HG03460 (cell line): ENCODE measurements at regions not wholly inside any gene's neighbourhood (a gene's known extent, or its start where the extent isn't known, plus 50 kb on each side); places are given as distances from the start of the nearest gene placed in this dataset.
"Not testable (repeated sequence)": the region's sequence is repeated elsewhere in the genome, so short reads cannot be mapped to it uniquely, and the experiment has no call there.

ENCODE experiments used
- ATAC-seq: cut with Tn5 transposase; IDR thresholded peaks from one replicate; pipeline ENCODE4 v1.9.1; 2021; ENCODE audit not compliant: unreplicated experiment

GRCh38 chr21:27323331-27323730 lies 356.4 kb upstream of the ADAMTS5 start:
- no peak for ATAC-seq

- ATAC-seq, result no peak
Observed at GRCh38 chr21:27321791-27322190, 354.9 kb upstream of the ADAMTS5 start.

GRCh38 chr21:27320868-27321267 lies 354.0 kb upstream of the ADAMTS5 start:
- no peak for ATAC-seq

GRCh38 chr21:27317601-27318000 lies 350.7 kb upstream of the ADAMTS5 start:
- ATAC-seq, result not testable (repeated sequence)

- no peak for ATAC-seq
Observed at GRCh38 chr21:27315373-27315772, 348.5 kb upstream of the ADAMTS5 start.

GRCh38 chr21:27314131-27314530 lies 347.2 kb upstream of the ADAMTS5 start:
- no peak for ATAC-seq

GRCh38 chr21:27306791-27307775 lies 340.2 kb upstream of the ADAMTS5 start:
- no peak for ATAC-seq

GRCh38 chr21:27306206-27306605 lies 339.3 kb upstream of the ADAMTS5 start:
- ATAC-seq, result no peak

- ATAC-seq, result no peak
Observed at GRCh38 chr21:27301220-27301619, 334.3 kb upstream of the ADAMTS5 start.

- no peak for ATAC-seq
Observed at GRCh38 chr21:27300770-27301169, 333.9 kb upstream of the ADAMTS5 start.

- no peak for ATAC-seq
Observed at GRCh38 chr21:27298465-27298864, 331.6 kb upstream of the ADAMTS5 start.

GRCh38 chr21:27293239-27293638 lies 326.4 kb upstream of the ADAMTS5 start:
- ATAC-seq, result no peak

- ATAC-seq, result no peak
Observed at GRCh38 chr21:27292783-27293182, 325.9 kb upstream of the ADAMTS5 start.

- no peak for ATAC-seq
Observed at GRCh38 chr21:27292229-27292628, 325.3 kb upstream of the ADAMTS5 start.

- no peak for ATAC-seq
Observed at GRCh38 chr21:27291006-27291405, 324.1 kb upstream of the ADAMTS5 start.

GRCh38 chr21:27290028-27290427 lies 323.1 kb upstream of the ADAMTS5 start:
- ATAC-seq, result no peak

- ATAC-seq, result no peak
Observed at GRCh38 chr21:27286760-27287159, 319.9 kb upstream of the ADAMTS5 start.

GRCh38 chr21:27277110-27277509 lies 310.2 kb upstream of the ADAMTS5 start:
- no peak for ATAC-seq

- ATAC-seq, result no peak
Observed at GRCh38 chr21:27275294-27275927, 308.5 kb upstream of the ADAMTS5 start.

- no peak for ATAC-seq
Observed at GRCh38 chr21:27269644-27270043, 302.8 kb upstream of the ADAMTS5 start.

GRCh38 chr21:27268290-27268689 lies 301.4 kb upstream of the ADAMTS5 start:
- no peak for ATAC-seq

- ATAC-seq, result no peak
Observed at GRCh38 chr21:27265949-27266348, 299.1 kb upstream of the ADAMTS5 start.
